ENCODE measurements at regions not wholly inside any gene's neighbourhood (a gene's known extent, or its start where the extent isn't known, plus 50 kb on each side); places are given as distances from the start of the nearest gene placed in this dataset.

GRCh38 chr5:74459984-74460383 is 180.5 kb downstream of the ENC1 start:
- TF ChIP-seq, protein P1, sequence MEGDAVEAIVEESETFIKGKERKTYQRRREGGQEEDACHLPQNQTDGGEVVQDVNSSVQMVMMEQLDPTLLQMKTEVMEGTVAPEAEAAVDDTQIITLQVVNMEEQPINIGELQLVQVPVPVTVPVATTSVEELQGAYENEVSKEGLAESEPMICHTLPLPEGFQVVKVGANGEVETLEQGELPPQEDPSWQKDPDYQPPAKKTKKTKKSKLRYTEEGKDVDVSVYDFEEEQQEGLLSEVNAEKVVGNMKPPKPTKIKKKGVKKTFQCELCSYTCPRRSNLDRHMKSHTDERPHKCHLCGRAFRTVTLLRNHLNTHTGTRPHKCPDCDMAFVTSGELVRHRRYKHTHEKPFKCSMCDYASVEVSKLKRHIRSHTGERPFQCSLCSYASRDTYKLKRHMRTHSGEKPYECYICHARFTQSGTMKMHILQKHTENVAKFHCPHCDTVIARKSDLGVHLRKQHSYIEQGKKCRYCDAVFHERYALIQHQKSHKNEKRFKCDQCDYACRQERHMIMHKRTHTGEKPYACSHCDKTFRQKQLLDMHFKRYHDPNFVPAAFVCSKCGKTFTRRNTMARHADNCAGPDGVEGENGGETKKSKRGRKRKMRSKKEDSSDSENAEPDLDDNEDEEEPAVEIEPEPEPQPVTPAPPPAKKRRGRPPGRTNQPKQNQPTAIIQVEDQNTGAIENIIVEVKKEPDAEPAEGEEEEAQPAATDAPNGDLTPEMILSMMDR (IDR thresholded peaks at IDR 0.05): no peak
- no peak for TF ChIP-seq POLR2A (IDR thresholded peaks at IDR 0.05)

Data from testis (tissue), 2 donors.